ENCODE measurements at regions not wholly inside any gene's neighbourhood (a gene's known extent, or its start where the extent isn't known, plus 50 kb on each side); places are given as distances from the start of the nearest gene placed in this dataset.

- Mint-ChIP-seq H3K27me3 (ENCODE audit: low read depth) (no peaks in the 10 kb centered on the region), H3K9me3 (peaks cover 20% of the 10 kb centered on the region), H3K4me3 (ENCODE audit: low read depth) (no peak overlapping the region), H3K27ac (no peak overlapping the region), H3K36me3 (ENCODE audit: low read depth) (no peaks in the 10 kb centered on the region), H3K4me1 (ENCODE audit: low read depth) (no peaks in the 10 kb centered on the region)
- DNase-seq (ENCODE audit: low spot score): no peak
- intact Hi-C loops (cut with micrococcal nuclease): no loop called here
Observed at GRCh38 chr5:18987101-18987500, 1000.9 kb downstream of the CDH18 start.

DNA sequence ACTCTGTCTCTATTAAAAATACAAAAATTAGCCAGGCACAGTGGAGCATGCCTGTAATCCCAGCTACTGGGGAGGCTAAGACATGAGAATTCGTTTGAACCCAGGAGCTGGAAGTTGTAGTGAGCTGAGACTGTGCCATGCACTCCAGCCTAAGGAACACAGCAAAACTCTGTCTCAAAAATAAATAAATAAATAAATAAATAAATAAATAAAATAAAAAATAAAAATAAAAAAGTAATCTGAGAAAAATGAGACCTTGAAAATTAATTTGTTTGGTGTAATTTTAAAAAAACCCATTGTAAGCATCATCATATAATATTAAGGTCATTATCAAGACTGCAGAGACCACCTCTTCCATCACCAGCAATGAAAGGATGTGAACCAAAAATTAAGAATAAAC, 997.1 kb downstream of the CDH18 start:
- Mint-ChIP-seq H3K9me3 (peaks cover 4% of the 10 kb centered on the region), H3K27me3 (ENCODE audit: low read depth) (no peaks in the 10 kb centered on the region), H3K36me3 (ENCODE audit: low read depth) (no peaks in the 10 kb centered on the region), H3K4me3 (ENCODE audit: low read depth) (no peak overlapping the region), H3K27ac (no peak overlapping the region), H3K4me1 (ENCODE audit: low read depth) (no peaks in the 10 kb centered on the region)
- no peak for DNase-seq (ENCODE audit: low spot score)
- intact Hi-C loops (cut with micrococcal nuclease): no loop called here

DNA sequence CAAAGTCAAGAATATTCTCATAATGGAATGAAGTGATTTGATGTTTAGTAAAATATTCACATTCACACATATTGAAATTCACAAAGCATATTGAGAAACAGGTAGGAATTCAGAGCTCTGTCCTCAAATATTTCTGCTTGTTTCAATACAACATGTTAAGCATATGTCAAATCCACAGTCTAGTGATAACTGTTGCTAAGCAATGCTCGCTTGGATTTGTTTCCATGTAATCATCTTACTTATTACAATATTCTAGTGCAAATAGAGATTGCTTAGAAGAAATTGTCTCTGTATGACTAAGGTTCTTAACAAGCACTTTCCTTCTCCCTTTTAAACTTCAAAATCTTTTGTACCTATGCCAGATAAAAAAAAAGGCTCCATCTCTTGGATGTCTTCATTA, 995.7 kb downstream of the CDH18 start:
- H3K27ac Mint-ChIP-seq: no peak overlapping the region
- intact Hi-C loops (cut with micrococcal nuclease): no loop called here
- no peaks in the 10 kb centered on the region for H3K27me3 Mint-ChIP-seq (ENCODE audit: low read depth)
- no peak overlapping the region for H3K4me3 Mint-ChIP-seq (ENCODE audit: low read depth)
- DNase-seq (ENCODE audit: low spot score): no peak
- no peaks in the 10 kb centered on the region for H3K36me3 Mint-ChIP-seq (ENCODE audit: low read depth)
- no peaks in the 10 kb centered on the region for H3K4me1 Mint-ChIP-seq (ENCODE audit: low read depth)
- H3K9me3 Mint-ChIP-seq: peaks cover under 1% of the 10 kb centered on the region

DNA sequence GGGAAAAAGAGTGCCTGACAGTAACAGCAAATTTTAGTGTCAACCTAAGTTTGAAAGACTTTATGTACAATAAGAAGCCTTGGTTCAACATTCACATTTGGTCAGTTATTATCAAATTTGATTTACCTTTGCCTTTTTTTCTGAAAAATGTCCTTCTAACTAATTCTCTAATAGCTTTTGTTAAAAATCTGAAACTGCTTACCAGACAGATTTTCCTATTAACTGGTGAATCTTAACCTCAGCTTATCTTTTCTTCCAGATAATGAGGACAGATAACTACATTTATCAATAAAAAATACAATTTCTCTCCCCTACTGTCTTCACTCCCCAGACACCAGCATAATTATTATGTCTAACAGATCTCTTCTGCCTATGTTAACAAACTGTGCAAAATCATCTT, 988.5 kb downstream of the CDH18 start:
- H3K4me1 Mint-ChIP-seq (ENCODE audit: low read depth): no peaks in the 10 kb centered on the region
- no peak overlapping the region for H3K27ac Mint-ChIP-seq
- H3K36me3 Mint-ChIP-seq (ENCODE audit: low read depth): no peaks in the 10 kb centered on the region
- H3K9me3 Mint-ChIP-seq: peaks cover 4% of the 10 kb centered on the region
- no peak for DNase-seq (ENCODE audit: low spot score)
- intact Hi-C loops (cut with micrococcal nuclease): no loop called here
- no peak overlapping the region for H3K4me3 Mint-ChIP-seq (ENCODE audit: low read depth)
- H3K27me3 Mint-ChIP-seq (ENCODE audit: low read depth): no peaks in the 10 kb centered on the region

DNA sequence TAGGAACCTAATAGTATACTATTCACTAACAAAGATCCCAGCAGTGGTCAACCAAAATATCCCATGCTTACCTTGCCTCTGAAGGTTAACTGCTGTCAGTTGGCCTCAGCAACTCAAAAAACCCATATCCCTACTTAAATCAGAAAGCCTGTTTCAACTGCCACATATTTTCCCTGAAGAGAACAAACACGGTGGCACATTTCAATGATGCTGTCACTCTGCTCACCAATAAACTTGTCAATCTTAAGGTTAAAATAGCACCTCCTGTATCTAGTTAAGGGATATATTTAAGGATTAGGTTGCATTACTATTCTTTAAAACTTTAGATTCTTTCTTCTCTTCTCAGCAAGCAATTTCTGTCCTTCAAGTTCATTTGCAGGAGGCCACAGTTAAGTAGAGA, 986.9 kb downstream of the CDH18 start:
- H3K4me1 Mint-ChIP-seq (ENCODE audit: low read depth): no peaks in the 10 kb centered on the region
- no peak overlapping the region for H3K4me3 Mint-ChIP-seq (ENCODE audit: low read depth)
- intact Hi-C loops (cut with micrococcal nuclease): no loop called here
- no peak overlapping the region for H3K27ac Mint-ChIP-seq
- no peaks in the 10 kb centered on the region for H3K36me3 Mint-ChIP-seq (ENCODE audit: low read depth)
- H3K27me3 Mint-ChIP-seq (ENCODE audit: low read depth): no peaks in the 10 kb centered on the region
- peaks cover 12% of the 10 kb centered on the region for H3K9me3 Mint-ChIP-seq
- DNase-seq (ENCODE audit: low spot score): no peak

- intact Hi-C loops (cut with micrococcal nuclease): no loop called here
- Mint-ChIP-seq H3K4me3 (ENCODE audit: low read depth) (no peak overlapping the region), H3K36me3 (ENCODE audit: low read depth) (no peaks in the 10 kb centered on the region), H3K4me1 (ENCODE audit: low read depth) (no peaks in the 10 kb centered on the region), H3K9me3 (peaks cover 12% of the 10 kb centered on the region), H3K27me3 (ENCODE audit: low read depth) (no peaks in the 10 kb centered on the region), H3K27ac (no peak overlapping the region)
- DNase-seq (ENCODE audit: low spot score): no peak
Observed at GRCh38 chr5:19001539-19001938, 986.5 kb downstream of the CDH18 start.

DNA sequence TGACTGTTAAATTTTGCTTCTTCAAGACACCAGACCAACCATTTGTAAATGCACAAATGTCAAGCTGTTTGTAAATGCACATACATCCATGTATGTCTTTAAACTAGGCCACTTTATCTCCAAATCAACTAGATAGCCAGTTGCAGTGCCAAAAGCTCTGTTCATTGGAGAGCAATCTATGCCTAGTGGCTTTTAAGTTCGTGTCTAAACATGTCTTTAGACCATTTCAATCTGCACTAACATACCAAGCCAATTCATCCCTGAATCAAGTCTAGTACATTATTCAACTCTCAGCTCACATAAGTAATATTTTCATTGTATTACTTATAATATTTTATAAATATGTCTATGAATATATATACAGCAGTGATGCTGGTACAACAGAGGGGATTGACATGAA, 985.9 kb downstream of the CDH18 start:
- H3K36me3 Mint-ChIP-seq (ENCODE audit: low read depth): no peaks in the 10 kb centered on the region
- H3K27me3 Mint-ChIP-seq (ENCODE audit: low read depth): no peaks in the 10 kb centered on the region
- no peaks in the 10 kb centered on the region for H3K4me1 Mint-ChIP-seq (ENCODE audit: low read depth)
- no peak overlapping the region for H3K4me3 Mint-ChIP-seq (ENCODE audit: low read depth)
- intact Hi-C loops (cut with micrococcal nuclease): no loop called here
- H3K27ac Mint-ChIP-seq: no peak overlapping the region
- DNase-seq (ENCODE audit: low spot score): no peak
- peaks cover 12% of the 10 kb centered on the region for H3K9me3 Mint-ChIP-seq

- H3K27me3 Mint-ChIP-seq (ENCODE audit: low read depth): no peaks in the 10 kb centered on the region
- no peak for DNase-seq (ENCODE audit: low spot score)
- intact Hi-C loops (cut with micrococcal nuclease): no loop called here
- H3K4me3 Mint-ChIP-seq (ENCODE audit: low read depth): no peak overlapping the region
- H3K4me1 Mint-ChIP-seq (ENCODE audit: low read depth): no peaks in the 10 kb centered on the region
- H3K36me3 Mint-ChIP-seq (ENCODE audit: low read depth): no peaks in the 10 kb centered on the region
- peaks cover 30% of the 10 kb centered on the region for H3K9me3 Mint-ChIP-seq
- no peak overlapping the region for H3K27ac Mint-ChIP-seq
Observed at GRCh38 chr5:19018822-19019221, 969.2 kb downstream of the CDH18 start.

DNA sequence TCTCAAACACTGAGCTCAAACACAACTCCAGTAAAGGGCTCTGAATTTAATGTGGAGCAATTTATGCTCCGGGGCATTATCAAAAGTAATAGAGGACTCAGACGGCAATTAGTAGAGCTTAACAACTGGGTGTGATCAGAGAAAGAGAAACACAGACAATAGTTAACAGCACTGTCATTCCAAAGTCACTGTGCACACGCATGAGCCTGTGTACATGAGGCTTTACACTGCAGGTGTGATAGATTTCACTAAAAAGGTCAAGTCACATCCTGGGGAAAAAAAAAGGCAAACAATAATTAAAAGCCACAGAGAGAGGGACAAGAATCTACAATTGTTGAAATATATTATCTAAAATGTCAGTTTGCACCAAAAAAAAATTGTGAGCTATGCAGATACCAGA, 956.5 kb downstream of the CDH18 start:
- H3K9me3 Mint-ChIP-seq: peaks cover 32% of the 10 kb centered on the region
- intact Hi-C loops (cut with micrococcal nuclease): no loop called here
- no peak overlapping the region for H3K4me3 Mint-ChIP-seq (ENCODE audit: low read depth)

GRCh38 chr5:19035816-19036215, 952.2 kb downstream of the CDH18 start:
- Mint-ChIP-seq H3K27me3 (ENCODE audit: low read depth) (no peaks in the 10 kb centered on the region), H3K9me3 (peaks cover 23% of the 10 kb centered on the region), H3K27ac (no peak overlapping the region), H3K36me3 (ENCODE audit: low read depth) (no peaks in the 10 kb centered on the region), H3K4me1 (ENCODE audit: low read depth) (no peaks in the 10 kb centered on the region), H3K4me3 (ENCODE audit: low read depth) (no peak overlapping the region)
- DNase-seq (ENCODE audit: low spot score): no peak
- intact Hi-C loops (cut with micrococcal nuclease): no loop called here

More for the DNA sequence above, 956.5 kb downstream of the CDH18 start:
- Mint-ChIP-seq H3K27ac (no peak overlapping the region), H3K27me3 (ENCODE audit: low read depth) (no peaks in the 10 kb centered on the region), H3K4me1 (ENCODE audit: low read depth) (no peaks in the 10 kb centered on the region), H3K36me3 (ENCODE audit: low read depth) (no peaks in the 10 kb centered on the region)
- no peak for DNase-seq (ENCODE audit: low spot score)

DNA sequence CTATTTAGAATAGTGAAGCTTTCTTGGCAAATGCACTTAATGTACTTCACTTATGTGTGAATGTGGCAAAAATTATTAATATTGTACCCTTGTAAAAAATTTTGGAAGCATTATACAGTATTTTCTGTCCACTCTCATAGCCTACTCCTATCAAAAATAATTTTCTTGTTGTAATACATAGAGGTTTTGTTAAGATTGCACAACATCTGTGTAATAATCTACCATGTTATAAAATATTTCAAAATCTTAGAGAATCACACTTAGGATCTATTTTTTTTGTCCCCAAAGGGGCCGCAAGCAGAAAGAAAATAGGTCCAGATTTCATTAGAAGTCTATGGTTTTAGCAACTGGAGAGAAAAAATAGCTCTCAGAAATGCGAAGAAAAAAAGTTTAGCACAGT, 945.9 kb downstream of the CDH18 start:
- intact Hi-C loops (cut with micrococcal nuclease): no loop called here
- Mint-ChIP-seq H3K27me3 (ENCODE audit: low read depth) (no peaks in the 10 kb centered on the region), H3K9me3 (peaks cover 28% of the 10 kb centered on the region), H3K4me1 (ENCODE audit: low read depth) (no peaks in the 10 kb centered on the region), H3K36me3 (ENCODE audit: low read depth) (no peaks in the 10 kb centered on the region), H3K4me3 (ENCODE audit: low read depth) (no peak overlapping the region), H3K27ac (no peak overlapping the region)
- DNase-seq (ENCODE audit: low spot score): no peak

DNA sequence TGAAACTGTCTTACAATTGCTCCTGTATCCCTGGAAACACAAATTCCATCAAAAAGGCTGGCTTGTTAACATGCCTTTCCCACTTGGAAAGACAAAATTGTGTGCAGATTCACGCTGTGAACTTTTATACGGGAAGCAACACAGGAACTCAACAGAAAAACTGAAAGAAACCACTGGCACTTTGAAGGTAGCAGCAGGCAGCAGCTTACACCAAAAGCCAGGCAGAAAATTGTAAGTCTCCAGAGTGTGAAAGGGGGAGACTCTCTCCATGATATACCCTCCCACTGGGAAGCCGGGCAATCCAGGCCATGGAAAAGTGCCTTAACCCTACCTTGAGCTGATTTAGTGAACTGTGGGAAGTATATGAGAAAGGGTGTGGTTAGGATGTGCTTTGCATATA, 943.7 kb downstream of the CDH18 start:
- DNase-seq (ENCODE audit: low spot score): no peak
- Mint-ChIP-seq H3K4me1 (ENCODE audit: low read depth) (no peaks in the 10 kb centered on the region), H3K27ac (no peak overlapping the region), H3K27me3 (ENCODE audit: low read depth) (no peaks in the 10 kb centered on the region), H3K9me3 (peaks cover 31% of the 10 kb centered on the region), H3K4me3 (ENCODE audit: low read depth) (no peak overlapping the region), H3K36me3 (ENCODE audit: low read depth) (no peaks in the 10 kb centered on the region)
- intact Hi-C loops (cut with micrococcal nuclease): no loop called here

GRCh38 chr5:19044931-19045695, 942.9 kb downstream of the CDH18 start:
- H3K4me1 Mint-ChIP-seq (ENCODE audit: low read depth): no peaks in the 10 kb centered on the region
- DNase-seq (ENCODE audit: low spot score): no peak
- no peak overlapping the region for H3K4me3 Mint-ChIP-seq (ENCODE audit: low read depth)
- no peak overlapping the region for H3K27ac Mint-ChIP-seq
- peaks cover 26% of the 10 kb centered on the region for H3K9me3 Mint-ChIP-seq
- no peaks in the 10 kb centered on the region for H3K27me3 Mint-ChIP-seq (ENCODE audit: low read depth)
- H3K36me3 Mint-ChIP-seq (ENCODE audit: low read depth): no peaks in the 10 kb centered on the region
- intact Hi-C loops (cut with micrococcal nuclease): no loop called here

DNA sequence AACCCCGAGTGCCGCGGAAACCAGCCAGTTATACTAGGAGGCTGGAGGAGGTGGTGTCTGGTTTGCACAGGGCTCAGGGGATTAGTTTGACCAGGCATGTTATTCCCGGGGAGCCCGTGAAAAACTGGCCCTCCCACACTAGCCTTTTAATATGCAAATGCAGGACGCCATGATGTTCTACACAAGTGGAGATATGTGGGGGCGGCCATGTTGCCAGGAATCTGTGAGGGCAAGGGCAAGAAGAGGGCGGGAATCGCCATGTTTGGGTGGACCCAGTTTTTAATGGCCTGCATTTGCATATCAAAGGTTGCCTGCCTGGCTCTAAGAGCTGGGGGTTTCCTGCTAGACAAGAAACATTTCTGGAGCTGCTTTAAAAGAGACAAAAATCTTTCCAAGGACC, 940.7 kb downstream of the CDH18 start:
- intact Hi-C loops (cut with micrococcal nuclease): no loop called here
- H3K9me3 Mint-ChIP-seq: peaks cover 28% of the 10 kb centered on the region
- no peak for DNase-seq (ENCODE audit: low spot score)
- no peaks in the 10 kb centered on the region for H3K27me3 Mint-ChIP-seq (ENCODE audit: low read depth)
- no peak overlapping the region for H3K4me3 Mint-ChIP-seq (ENCODE audit: low read depth)
- H3K36me3 Mint-ChIP-seq (ENCODE audit: low read depth): no peaks in the 10 kb centered on the region
- H3K27ac Mint-ChIP-seq: no peak overlapping the region
- H3K4me1 Mint-ChIP-seq (ENCODE audit: low read depth): no peaks in the 10 kb centered on the region

All from activated T-helper 2 cell treated with anti-CD3 and anti-CD28 coated beads, Interferon-gamma antibody, Interleukin-2, Interleukin-4, amounts not matched to agents 10 μg/mL and 5 μg/mL and 100 μg/mL, durations not matched to agents 14 hours and 24 hours and 36 hours (primary cell).